ENCODE measurements at regions not wholly inside any gene's neighbourhood (a gene's known extent, or its start where the extent isn't known, plus 50 kb on each side); places are given as distances from the start of the nearest gene placed in this dataset.

- no peaks in the 10 kb centered on the region for H3K36me3 Mint-ChIP-seq (ENCODE audit: unreplicated experiment)
- H3K27ac Mint-ChIP-seq (ENCODE audit: unreplicated experiment): no peak overlapping the region
- H3K27me3 Mint-ChIP-seq (ENCODE audit: unreplicated experiment): no peaks in the 10 kb centered on the region
- peaks cover 4% of the 10 kb centered on the region for H3K4me1 Mint-ChIP-seq (ENCODE audit: low read depth, unreplicated experiment)
- no peak for DNase-seq
- H3K4me3 Mint-ChIP-seq (ENCODE audit: unreplicated experiment): no peak overlapping the region
- no peak for TF ChIP-seq CTCF (IDR thresholded peaks at IDR 0.05; ENCODE audit: partially characterized antibody, unreplicated experiment)
- no peaks in the 10 kb centered on the region for H3K9me3 Mint-ChIP-seq (ENCODE audit: unreplicated experiment)
Measured at GRCh38 chr6:21529431-21529830, 64.1 kb upstream of the SOX4 start.

- no peak for DNase-seq
- Mint-ChIP-seq H3K9me3 (ENCODE audit: unreplicated experiment) (no peaks in the 10 kb centered on the region), H3K27ac (ENCODE audit: unreplicated experiment) (no peak overlapping the region), H3K4me3 (ENCODE audit: unreplicated experiment) (no peak overlapping the region), H3K4me1 (ENCODE audit: low read depth, unreplicated experiment) (peaks cover 4% of the 10 kb centered on the region), H3K36me3 (ENCODE audit: unreplicated experiment) (no peaks in the 10 kb centered on the region), H3K27me3 (ENCODE audit: unreplicated experiment) (peaks cover 1% of the 10 kb centered on the region)
- no peak for TF ChIP-seq CTCF (IDR thresholded peaks at IDR 0.05; ENCODE audit: partially characterized antibody, unreplicated experiment)
Measured at GRCh38 chr6:21531393-21531792, 62.2 kb upstream of the SOX4 start.

GRCh38 chr6:21533678-21534077 lies 59.9 kb upstream of the SOX4 start:
- no peak overlapping the region for H3K27ac Mint-ChIP-seq (ENCODE audit: unreplicated experiment)

GRCh38 chr6:21536280-21536766 lies 57.2 kb upstream of the SOX4 start:
- Mint-ChIP-seq H3K27ac (ENCODE audit: unreplicated experiment) (no peak overlapping the region), H3K27me3 (ENCODE audit: unreplicated experiment) (peaks cover 1% of the 10 kb centered on the region), H3K36me3 (ENCODE audit: unreplicated experiment) (no peaks in the 10 kb centered on the region), H3K4me1 (ENCODE audit: low read depth, unreplicated experiment) (no peaks in the 10 kb centered on the region), H3K9me3 (ENCODE audit: unreplicated experiment) (no peaks in the 10 kb centered on the region), H3K4me3 (ENCODE audit: unreplicated experiment) (no peak overlapping the region)
- DNase-seq: no peak
- TF ChIP-seq CTCF (IDR thresholded peaks at IDR 0.05; ENCODE audit: partially characterized antibody, unreplicated experiment): no peak

More at GRCh38 chr6:21533678-21534077, 59.9 kb upstream of the SOX4 start:
- Mint-ChIP-seq H3K9me3 (ENCODE audit: unreplicated experiment) (no peaks in the 10 kb centered on the region), H3K4me1 (ENCODE audit: low read depth, unreplicated experiment) (peaks cover 4% of the 10 kb centered on the region), H3K36me3 (ENCODE audit: unreplicated experiment) (no peaks in the 10 kb centered on the region), H3K4me3 (ENCODE audit: unreplicated experiment) (no peak overlapping the region), H3K27me3 (ENCODE audit: unreplicated experiment) (peaks cover 1% of the 10 kb centered on the region)
- no peak for DNase-seq
- no peak for TF ChIP-seq CTCF (IDR thresholded peaks at IDR 0.05; ENCODE audit: partially characterized antibody, unreplicated experiment)

GRCh38 chr6:21537637-21538036 lies 55.9 kb upstream of the SOX4 start:
- DNase-seq: no peak
- H3K27me3 Mint-ChIP-seq (ENCODE audit: unreplicated experiment): peaks cover 1% of the 10 kb centered on the region
- no peak overlapping the region for H3K27ac Mint-ChIP-seq (ENCODE audit: unreplicated experiment)
- no peak for TF ChIP-seq CTCF (IDR thresholded peaks at IDR 0.05; ENCODE audit: partially characterized antibody, unreplicated experiment)
- no peak overlapping the region for H3K4me3 Mint-ChIP-seq (ENCODE audit: unreplicated experiment)
- H3K4me1 Mint-ChIP-seq (ENCODE audit: low read depth, unreplicated experiment): no peaks in the 10 kb centered on the region
- H3K9me3 Mint-ChIP-seq (ENCODE audit: unreplicated experiment): no peaks in the 10 kb centered on the region
- H3K36me3 Mint-ChIP-seq (ENCODE audit: unreplicated experiment): no peaks in the 10 kb centered on the region
